ENCODE measurements at regions not wholly inside any gene's neighbourhood (a gene's known extent, or its start where the extent isn't known, plus 50 kb on each side); places are given as distances from the start of the nearest gene placed in this dataset.

- TF ChIP-seq POLR2A (IDR thresholded peaks at IDR 0.05): no peak
- TF ChIP-seq CTCF (IDR thresholded peaks at IDR 0.05): no peak
Measured at GRCh38 chr12:89273525-89273924, 78.8 kb downstream of the DUSP6 start.
